Omental fat pad (tissue), 3 donors: ENCODE measurements at regions not wholly inside any gene's neighbourhood (a gene's known extent, or its start where the extent isn't known, plus 50 kb on each side); places are given as distances from the start of the nearest gene placed in this dataset.

Source experiments
- ATAC-seq: fragments of 150-250 bp; one replicate; pipeline ENCODE4 v1.9.1; 2016; ENCODE audit warnings: mild to moderate bottlenecking, moderate library complexity; ENCODE audit not compliant: low FRiP score
- DNase-seq: peaks from one replicate; pipeline ENCODE4 v3.0.0-alpha.2; 2019; ENCODE audit warnings: low spot score
- CTCF ChIP-seq, 3 donors: fragments of 450-650 bp; IDR thresholded peaks; one replicate each; pipeline ENCODE4 v1.5.1; 2016 to 2017; ENCODE audit warnings: antibody characterized with exemption in 3 of 3, mild to moderate bottlenecking in 3 of 3, moderate library complexity in 2 of 3

GRCh38 chr21:43312011-43312410 is 114.9 kb downstream of the SIK1 start:
- ATAC-seq (no peak), DNase-seq (no peak)
- TF ChIP-seq CTCF (IDR thresholded peaks at IDR 0.05): no peak

- ATAC-seq (no peak), DNase-seq (no peak)
- no peak for TF ChIP-seq CTCF (IDR thresholded peaks at IDR 0.05)
Measured at GRCh38 chr21:43311301-43311817, 115.6 kb downstream of the SIK1 start.

GRCh38 chr21:43308815-43309283 is 118.1 kb downstream of the SIK1 start:
- TF ChIP-seq CTCF (IDR thresholded peaks at IDR 0.05): no peak
- ATAC-seq: no peak
- DNase-seq: no peak

- ATAC-seq (no peak), DNase-seq (no peak)
Measured at GRCh38 chr21:43308101-43308814, 118.7 kb downstream of the SIK1 start.

GRCh38 chr21:43307677-43308070 is 119.3 kb downstream of the SIK1 start:
- no peak for TF ChIP-seq CTCF (IDR thresholded peaks at IDR 0.05)
- DNase-seq: no peak

More at GRCh38 chr21:43308101-43308814, 118.7 kb downstream of the SIK1 start:
- no peak for TF ChIP-seq CTCF (IDR thresholded peaks at IDR 0.05)

GRCh38 chr21:43306911-43307676 is 119.8 kb downstream of the SIK1 start:
- DNase-seq (no peak), ATAC-seq (no peak)
- no peak for TF ChIP-seq CTCF (IDR thresholded peaks at IDR 0.05)

More at GRCh38 chr21:43307677-43308070, 119.3 kb downstream of the SIK1 start:
- ATAC-seq: no peak
